GM21360 (cell line): ENCODE measurements at regions not wholly inside any gene's neighbourhood (a gene's known extent, or its start where the extent isn't known, plus 50 kb on each side); places are given as distances from the start of the nearest gene placed in this dataset.

Source experiments
- ATAC-seq: cut with Tn5 transposase; IDR thresholded peaks from one replicate; pipeline ENCODE4 v1.9.1; 2021; ENCODE audit warnings: mild to moderate bottlenecking, moderate library complexity; ENCODE audit not compliant: unreplicated experiment

- no peak for ATAC-seq
Observed at GRCh38 chr9:87275047-87275725, 222.5 kb upstream of the DAPK1 start.

- no peak for ATAC-seq
Observed at GRCh38 chr9:87276327-87276841, 221.3 kb upstream of the DAPK1 start.

GRCh38 chr9:87276851-87277261, 220.8 kb upstream of the DAPK1 start:
- ATAC-seq = no peak

- ATAC-seq = no peak
Observed at GRCh38 chr9:87277346-87277745, 220.3 kb upstream of the DAPK1 start.

- ATAC-seq = no peak
Observed at GRCh38 chr9:87278971-87279733, 218.5 kb upstream of the DAPK1 start.

- ATAC-seq = no peak
Observed at GRCh38 chr9:87280421-87280820, 217.2 kb upstream of the DAPK1 start.

GRCh38 chr9:87282538-87282937, 215.1 kb upstream of the DAPK1 start:
- no peak for ATAC-seq

- ATAC-seq = no peak
Observed at GRCh38 chr9:87283585-87283984, 214.1 kb upstream of the DAPK1 start.

- no peak for ATAC-seq
Observed at GRCh38 chr9:87285183-87285850, 212.3 kb upstream of the DAPK1 start.

GRCh38 chr9:87286506-87286905, 211.2 kb upstream of the DAPK1 start:
- no peak for ATAC-seq

- no peak for ATAC-seq
Observed at GRCh38 chr9:87290241-87291052, 207.2 kb upstream of the DAPK1 start.

- ATAC-seq = no peak
Observed at GRCh38 chr9:87292449-87293191, 205.0 kb upstream of the DAPK1 start.

- no peak for ATAC-seq
Observed at GRCh38 chr9:87294126-87294525, 203.5 kb upstream of the DAPK1 start.

GRCh38 chr9:87300915-87301314, 196.8 kb upstream of the DAPK1 start:
- ATAC-seq = no peak

GRCh38 chr9:87301371-87301770, 196.3 kb upstream of the DAPK1 start:
- ATAC-seq = no peak

GRCh38 chr9:87305151-87305550, 192.5 kb upstream of the DAPK1 start:
- no peak for ATAC-seq

GRCh38 chr9:87306006-87306405, 191.7 kb upstream of the DAPK1 start:
- no peak for ATAC-seq

GRCh38 chr9:87307848-87308247, 189.8 kb upstream of the DAPK1 start:
- ATAC-seq = no peak

- no peak for ATAC-seq
Observed at GRCh38 chr9:87309236-87309635, 188.4 kb upstream of the DAPK1 start.

GRCh38 chr9:87310827-87311523, 186.7 kb upstream of the DAPK1 start:
- no peak for ATAC-seq
